ENCODE measurements at regions not wholly inside any gene's neighbourhood (a gene's known extent, or its start where the extent isn't known, plus 50 kb on each side); places are given as distances from the start of the nearest gene placed in this dataset.

DNA sequence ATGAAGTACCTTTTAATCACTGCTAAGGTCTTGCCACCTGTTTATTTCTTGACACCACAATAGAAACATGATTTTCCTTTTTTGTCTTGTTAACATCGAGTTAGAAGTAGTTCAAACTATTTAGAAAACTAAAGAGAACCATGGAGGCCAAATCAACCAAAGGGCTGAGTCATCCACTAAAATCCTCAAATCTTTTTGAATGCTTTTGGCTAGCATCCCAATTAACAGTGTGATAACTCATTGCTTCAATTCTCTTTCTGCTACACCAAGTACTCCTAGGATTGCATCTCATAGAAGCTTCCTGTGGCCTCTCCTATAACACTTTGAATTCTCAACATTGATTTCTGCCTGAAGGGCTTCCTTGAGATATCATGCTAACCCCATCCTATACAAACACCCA, 159.9 kb upstream of the MMADHC start:
- no peak for DNase-seq
- WGBS, 5 donors: 43 to 82% (median 64%) methylated on average over 1 of the region's 1 CpG
- TF ChIP-seq POLR2AphosphoS5 (IDR thresholded peaks at IDR 0.05): no peak
- TF ChIP-seq EP300 (IDR thresholded peaks at IDR 0.05): no peak
- TF ChIP-seq, protein P1, sequence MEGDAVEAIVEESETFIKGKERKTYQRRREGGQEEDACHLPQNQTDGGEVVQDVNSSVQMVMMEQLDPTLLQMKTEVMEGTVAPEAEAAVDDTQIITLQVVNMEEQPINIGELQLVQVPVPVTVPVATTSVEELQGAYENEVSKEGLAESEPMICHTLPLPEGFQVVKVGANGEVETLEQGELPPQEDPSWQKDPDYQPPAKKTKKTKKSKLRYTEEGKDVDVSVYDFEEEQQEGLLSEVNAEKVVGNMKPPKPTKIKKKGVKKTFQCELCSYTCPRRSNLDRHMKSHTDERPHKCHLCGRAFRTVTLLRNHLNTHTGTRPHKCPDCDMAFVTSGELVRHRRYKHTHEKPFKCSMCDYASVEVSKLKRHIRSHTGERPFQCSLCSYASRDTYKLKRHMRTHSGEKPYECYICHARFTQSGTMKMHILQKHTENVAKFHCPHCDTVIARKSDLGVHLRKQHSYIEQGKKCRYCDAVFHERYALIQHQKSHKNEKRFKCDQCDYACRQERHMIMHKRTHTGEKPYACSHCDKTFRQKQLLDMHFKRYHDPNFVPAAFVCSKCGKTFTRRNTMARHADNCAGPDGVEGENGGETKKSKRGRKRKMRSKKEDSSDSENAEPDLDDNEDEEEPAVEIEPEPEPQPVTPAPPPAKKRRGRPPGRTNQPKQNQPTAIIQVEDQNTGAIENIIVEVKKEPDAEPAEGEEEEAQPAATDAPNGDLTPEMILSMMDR (IDR thresholded peaks at IDR 0.05): no peak
- no peak for TF ChIP-seq POLR2A (IDR thresholded peaks at IDR 0.05)
- Histone ChIP-seq H3K27ac (no peak overlapping the region), H3K9me3 (no peaks in the 10 kb centered on the region), H3K4me1 (peaks cover 0 to 6% (median 2%) of the 10 kb centered on the region in 4 donors), H3K4me3 (no peak overlapping the region), H3K36me3 (no peaks in the 10 kb centered on the region), H3K27me3 (no peaks in the 10 kb centered on the region)
- intact Hi-C loops (cut with DNase I; ENCODE audit: low total_unique reads): no loop called here

DNA sequence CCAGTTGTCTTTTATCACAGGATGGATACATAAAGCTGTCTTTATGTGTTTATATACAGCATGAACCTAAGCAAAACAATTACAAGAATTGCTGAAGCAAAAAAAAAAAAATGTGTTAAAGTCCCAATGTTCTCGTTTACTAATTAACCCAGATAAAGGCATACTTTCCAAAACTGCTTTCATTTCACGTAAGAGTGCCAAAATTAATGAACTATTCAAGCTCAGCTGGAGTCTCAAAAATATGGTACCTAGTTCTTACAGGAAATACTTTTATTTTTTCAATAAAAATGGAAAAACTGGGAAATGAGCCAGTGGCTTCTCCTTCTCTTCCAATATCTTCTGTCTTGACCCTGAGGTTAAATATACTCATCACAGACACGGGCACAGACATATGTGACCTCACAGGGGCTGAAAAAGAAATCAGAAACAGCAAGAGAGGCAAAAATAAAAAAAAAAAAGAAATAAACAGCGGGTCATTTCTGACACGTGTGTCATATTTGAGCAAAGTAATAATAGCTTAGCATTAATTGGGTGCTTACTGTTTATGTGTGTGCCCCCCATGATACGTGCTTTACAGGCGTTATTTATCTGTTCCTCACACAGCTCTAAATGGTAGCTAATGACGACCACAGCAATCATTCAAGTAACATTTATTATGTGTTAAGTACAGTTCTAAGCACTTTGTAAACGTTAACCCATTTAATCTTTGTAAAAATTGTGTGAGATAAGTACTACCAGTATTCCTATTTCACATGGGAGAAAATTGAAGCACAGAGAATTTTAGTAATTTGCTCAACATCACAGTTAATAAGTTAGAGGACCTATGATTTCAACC, 158.0 kb upstream of the MMADHC start:
- Histone ChIP-seq H3K27ac (no peak overlapping the region), H3K36me3 (no peaks in the 10 kb centered on the region), H3K4me1 (peaks cover 0 to 6% (median 2%) of the 10 kb centered on the region in 4 donors), H3K9me3 (no peaks in the 10 kb centered on the region), H3K27me3 (no peaks in the 10 kb centered on the region), H3K4me3 (no peak overlapping the region)
- TF ChIP-seq EP300 (IDR thresholded peaks at IDR 0.05) (no peak), POLR2AphosphoS5 (IDR thresholded peaks at IDR 0.05) (no peak), POLR2A (IDR thresholded peaks at IDR 0.05) (no peak)
- TF ChIP-seq, protein P1 (IDR thresholded peaks at IDR 0.05): no peak
- intact Hi-C loops (cut with DNase I; ENCODE audit: low total_unique reads): no loop called here
- no peak for DNase-seq
- WGBS, 5 donors: 45 to 57% (median 52%) methylated on average over 9 of the region's 9 CpGs

DNA sequence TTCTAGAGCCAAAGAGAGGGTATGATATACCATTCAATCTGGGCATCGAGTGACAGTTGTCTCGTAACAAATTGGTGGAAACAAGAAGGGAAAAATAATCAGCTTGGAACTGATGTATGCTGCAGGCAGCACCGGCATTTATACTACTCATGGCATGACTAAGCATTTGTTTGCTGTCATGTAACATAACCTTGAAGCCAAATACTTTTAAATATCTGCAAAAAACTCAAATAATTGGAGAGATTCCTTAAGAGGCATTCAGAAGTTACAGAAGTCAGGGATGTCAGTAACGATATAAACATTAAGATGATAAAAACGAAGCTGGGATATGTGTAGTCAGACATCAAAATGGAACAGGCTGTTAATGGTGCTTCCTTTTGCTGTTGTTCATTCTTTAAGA, 157.3 kb upstream of the MMADHC start:
- TF ChIP-seq POLR2AphosphoS5 (IDR thresholded peaks at IDR 0.05): no peak
- no peak for TF ChIP-seq EP300 (IDR thresholded peaks at IDR 0.05)
- no peak for TF ChIP-seq POLR2A (IDR thresholded peaks at IDR 0.05)
- TF ChIP-seq, protein P1 (IDR thresholded peaks at IDR 0.05): no peak
- Histone ChIP-seq H3K9me3 (no peaks in the 10 kb centered on the region), H3K27ac (no peak overlapping the region), H3K4me3 (no peak overlapping the region), H3K4me1 (peaks cover 0 to 6% (median 2%) of the 10 kb centered on the region in 4 donors), H3K27me3 (no peaks in the 10 kb centered on the region), H3K36me3 (no peaks in the 10 kb centered on the region)
- intact Hi-C loops (cut with DNase I; ENCODE audit: low total_unique reads): no loop called here
- DNase-seq: no peak
- 41 to 66% (median 47%) methylated on average over 5 of the region's 5 CpGs for WGBS, 5 donors

DNA sequence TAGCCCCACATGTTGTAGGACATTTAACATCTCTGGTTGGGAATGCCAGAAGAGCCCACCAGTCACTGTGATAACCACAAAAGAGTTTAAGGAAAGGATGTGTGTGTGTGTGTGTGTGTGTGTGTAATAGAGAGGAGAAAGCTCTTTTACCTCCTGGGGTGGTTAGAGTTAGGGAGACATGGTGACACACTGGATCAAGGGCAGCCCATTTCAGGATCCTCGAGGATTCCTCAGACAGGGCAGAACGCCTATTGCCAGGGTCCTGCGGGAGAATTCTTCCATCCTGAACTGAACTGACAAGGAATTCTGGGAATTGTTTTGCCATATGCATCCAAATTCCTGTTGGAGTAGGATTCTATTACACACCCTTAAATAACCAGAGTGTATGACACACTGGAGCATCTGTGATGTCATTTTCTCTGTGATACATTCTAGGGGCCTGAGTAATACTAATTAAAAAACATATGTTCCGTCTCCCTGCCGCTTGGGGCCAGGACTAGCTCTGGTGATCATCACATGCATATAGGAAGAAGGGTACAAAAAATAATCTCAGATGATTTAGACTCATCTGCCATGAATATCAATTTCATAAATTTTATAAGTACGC, 156.4 kb upstream of the MMADHC start:
- H3K27me3 ChIP-seq: no peaks in the 10 kb centered on the region
- no peaks in the 10 kb centered on the region for H3K9me3 ChIP-seq
- peak in 1 of 2 donors; percentile 30 for DNase-seq
- H3K36me3 ChIP-seq: no peaks in the 10 kb centered on the region
- no peak overlapping the region for H3K27ac ChIP-seq
- TF ChIP-seq POLR2AphosphoS5 (IDR thresholded peaks at IDR 0.05) (no peak), EP300 (IDR thresholded peaks at IDR 0.05) (no peak), POLR2A (IDR thresholded peaks at IDR 0.05) (no peak)
- TF ChIP-seq, protein P1 (IDR thresholded peaks at IDR 0.05): no peak
- no peak overlapping the region for H3K4me3 ChIP-seq
- H3K4me1 ChIP-seq: peaks cover 0 to 6% (median 2%) of the 10 kb centered on the region in 4 donors
- WGBS, 5 donors: 80 to 93% (median 92%) methylated on average over 6 of the region's 6 CpGs
- intact Hi-C loops (cut with DNase I; ENCODE audit: low total_unique reads): no loop called here

Data from stomach (tissue), 8 donors.